HCT116 (cell line): ENCODE measurements at regions not wholly inside any gene's neighbourhood (a gene's known extent, or its start where the extent isn't known, plus 50 kb on each side); places are given as distances from the start of the nearest gene placed in this dataset.

Experiments
- ATAC-seq: fragments of 200-7000 bp; cut with Tn5 transposase; 2 replicates; pipeline ENCODE4 v1.9.1; 2020; ENCODE audit warnings: mild to moderate bottlenecking, moderate library complexity
- BruUV-seq: library from RNA; stranded (reverse); fragments of 400-500 nt; replicated peaks from 2 replicates; lab custom pipeline; 2021; lab: Mats Ljungman, UMichigan
- CTCF ChIA-PET: fragments of 300-600 bp; sonication (Branson Sonifier 250); formaldehyde crosslinking; loops from one replicate; lab custom pipeline; 2021; ENCODE audit warnings: antibody characterized with exemption; lab: Charles Lee
- POLR2A ChIA-PET: fragments of 300-600, 350-600 bp; sonication (Branson Sonifier 250); formaldehyde crosslinking; loops from one replicate; lab custom pipeline; 2021; ENCODE audit warnings: antibody characterized with exemption; lab: Charles Lee
- RAD21 ChIA-PET, 2 experiments: fragments of 300-600 bp; sonication (Branson Sonifier 250); formaldehyde crosslinking; loops; one replicate each; lab custom pipeline; 2023; ENCODE audit warnings: low total read pairs in 2 of 2; ENCODE audit not compliant: uncharacterized antibody in 2 of 2, unreplicated experiment in 2 of 2, low non-redundant PET in 1 of 2; lab: Charles Lee
- DNase-seq: peaks from one replicate; pipeline ENCODE4 v3.0.0-alpha.2; 2010; ENCODE audit warnings: low read depth, low spot score
- H2AFZ ChIP-seq: fragments of 200-600 bp; shearing (Covaris generic), sonication (generic); 2 replicates; pipeline ENCODE4 v1.6.1; 2017; ENCODE audit warnings: low read depth, mixed run types, mixed read lengths, antibody characterized with exemption, low read length; ENCODE audit not compliant: poor library complexity, severe bottlenecking
- H3K27ac ChIP-seq: 2 replicates; pipeline ENCODE4 v1.5.1; 2012; ENCODE audit warnings: low read depth, low read length
- H3K27me3 ChIP-seq: fragments of 200-600 bp; sonication (generic); 2 replicates; pipeline ENCODE4 v1.6.1; 2016; ENCODE audit warnings: mixed run types, low read length, mixed read lengths; ENCODE audit not compliant: insufficient read depth
- H3K36me3 ChIP-seq, 2 experiments: fragments of 200-500 bp in 1 of 2; fragments of 200-600 bp in 1 of 2; sonication (Bioruptor generic) in 1 of 2; sonication (generic) in 1 of 2; 2 replicates each; pipeline versions ENCODE4 v1.5.1 to v1.6.1; 2014 to 2016; ENCODE audit warnings: low read length in 2 of 2, inconsistent platforms in 1 of 2, mixed read lengths in 1 of 2, mixed run types in 1 of 2; ENCODE audit not compliant: insufficient read depth in 2 of 2, control insufficient read depth in 1 of 2
- H3K4me1 ChIP-seq, 2 experiments: fragments of 200-600 bp in 1 of 2; sonication (generic) in 1 of 2; 2 replicates each; pipeline versions ENCODE4 v1.5.1 to v1.6.1; 2012 to 2017; ENCODE audit warnings: low read length in 2 of 2, inconsistent platforms in 1 of 2, mild to moderate bottlenecking in 1 of 2, mixed read lengths in 1 of 2, mixed run types in 1 of 2, moderate library complexity in 1 of 2; ENCODE audit not compliant: insufficient read depth in 2 of 2, control insufficient read depth in 1 of 2
- H3K4me2 ChIP-seq: fragments of 200-600 bp; sonication (generic); 2 replicates; pipeline ENCODE4 v1.6.1; 2017; ENCODE audit warnings: mixed run types, low read length, mixed read lengths
- H3K4me3 ChIP-seq, 2 experiments: fragments of 200-600 bp in 1 of 2; sonication (generic) in 1 of 2; replicated peaks in 1 of 2; 2 replicates each; pipeline ENCODE4 v1.5.1; 2011 to 2016; ENCODE audit warnings: low read length in 2 of 2, control low read depth in 1 of 2, low read depth in 1 of 2, mild to moderate bottlenecking in 1 of 2, mixed read lengths in 1 of 2, mixed run types in 1 of 2
- H3K79me2 ChIP-seq: fragments of 200-600 bp; sonication (generic); 2 replicates; pipeline ENCODE4 v1.6.1; 2017; ENCODE audit warnings: mild to moderate bottlenecking, mixed run types, low read length, moderate library complexity, mixed read lengths; ENCODE audit not compliant: insufficient read depth
- H3K9ac ChIP-seq: fragments of 200-600 bp; sonication (generic); 2 replicates; pipeline ENCODE4 v1.6.1; 2016; ENCODE audit warnings: low read length, mixed read lengths
- H3K9me2 ChIP-seq: fragments of 200-600 bp; sonication (generic), shearing (Covaris generic); 2 replicates; pipeline ENCODE4 v1.6.1; 2017; ENCODE audit warnings: mixed run types, mild to moderate bottlenecking, moderate library complexity; ENCODE audit not compliant: insufficient read depth
- H3K9me3 ChIP-seq, 2 experiments: fragments of 200-500 bp in 1 of 2; fragments of 200-600 bp in 1 of 2; sonication (Bioruptor generic) in 1 of 2; sonication (generic) in 1 of 2; 2 replicates each; pipeline ENCODE4 v1.6.1; 2014 to 2017; ENCODE audit warnings: low read length in 2 of 2, mixed read lengths in 2 of 2, inconsistent platforms in 1 of 2, low read depth in 1 of 2, mild to moderate bottlenecking in 1 of 2, mixed run types in 1 of 2, moderate library complexity in 1 of 2; ENCODE audit not compliant: control insufficient read depth in 1 of 2, insufficient read depth in 1 of 2
- H4K20me1 ChIP-seq: fragments of 200-600 bp; sonication (generic), shearing (Covaris generic); 2 replicates; pipeline ENCODE4 v1.6.1; 2017; ENCODE audit warnings: mixed run types, mild to moderate bottlenecking, moderate library complexity; ENCODE audit not compliant: insufficient read depth
- CBX3 ChIP-seq: IDR thresholded peaks from 2 replicates; pipeline ENCODE4 v1.6.1; 2012; ENCODE audit warnings: low read depth
- CEBPB ChIP-seq: IDR thresholded peaks from 2 replicates; pipeline ENCODE4 v1.6.1; 2012; ENCODE audit warnings: low read depth
- EGR1 ChIP-seq: IDR thresholded peaks from 2 replicates; pipeline ENCODE4 v1.6.1; 2012; ENCODE audit warnings: low read depth
- EZH2phosphoT487 ChIP-seq: fragments of 200-600 bp; IDR thresholded peaks from 2 replicates; pipeline ENCODE4 v1.6.1; 2018; ENCODE audit warnings: antibody characterized with exemption, borderline replicate concordance
- FOSL1 ChIP-seq: IDR thresholded peaks from 2 replicates; pipeline ENCODE4 v1.6.1; 2012; ENCODE audit warnings: low read depth
- JUND ChIP-seq: IDR thresholded peaks from 2 replicates; pipeline ENCODE4 v1.6.1; 2012
- POLR2A ChIP-seq: IDR thresholded peaks from 2 replicates; pipeline ENCODE4 v1.7.0; 2011; ENCODE audit warnings: borderline replicate concordance; ENCODE audit not compliant: insufficient read depth, insufficient read length; ENCODE audit errors: extremely low read depth
- REST ChIP-seq: IDR thresholded peaks from 2 replicates; pipeline ENCODE4 v1.6.1; 2012; ENCODE audit warnings: low read depth
- SP1 ChIP-seq: IDR thresholded peaks from 2 replicates; pipeline ENCODE4 v1.6.1; 2012; ENCODE audit warnings: low read depth
- SRF ChIP-seq: IDR thresholded peaks from 2 replicates; pipeline ENCODE4 v1.6.1; 2012; ENCODE audit warnings: low read depth
- TCF7L2 ChIP-seq: IDR thresholded peaks from 2 replicates; pipeline ENCODE4 v1.7.0; 2011; ENCODE audit warnings: borderline replicate concordance, inconsistent platforms; ENCODE audit not compliant: insufficient read depth, insufficient read length; ENCODE audit errors: extremely low read depth
- YY1 ChIP-seq: IDR thresholded peaks from 2 replicates; pipeline ENCODE4 v1.6.1; 2011; ENCODE audit warnings: low read length, low read depth, moderate library complexity, mild to moderate bottlenecking; ENCODE audit not compliant: insufficient replicate concordance; ENCODE audit errors: extremely low read depth
- ZBTB33 ChIP-seq: IDR thresholded peaks from 2 replicates; pipeline ENCODE4 v1.6.1; 2011; ENCODE audit warnings: mild to moderate bottlenecking, low read length, moderate library complexity; ENCODE audit not compliant: insufficient replicate concordance; ENCODE audit errors: extremely low read depth
- ZFX ChIP-seq: fragments of 450-650 bp; IDR thresholded peaks from 2 replicates; pipeline ENCODE4 v1.6.1; 2017
- ZNF274 ChIP-seq: fragments of 200-500 bp; sonication (Bioruptor generic); IDR thresholded peaks from 2 replicates; pipeline ENCODE4 v1.6.1; 2014; ENCODE audit warnings: mild to moderate bottlenecking, low read depth, low read length, inconsistent platforms
- intact Hi-C: fragments of 100-400 bp; cut with micrococcal nuclease; formaldehyde crosslinking; loops from 2 replicates; pipeline ENCODE4 v1.10.0; 2022
- TF ChIP-seq, protein P1 (sequence below): IDR thresholded peaks from 2 replicates; pipeline ENCODE4 v1.6.1; 2012

- no TSS peak for BruUV-seq
- H3K36me3 ChIP-seq, result no peaks in the 10 kb centered on the region
- no peaks in the 10 kb centered on the region for H3K27me3 ChIP-seq
- H3K79me2 ChIP-seq, result no peaks in the 10 kb centered on the region
- H3K4me1 ChIP-seq, result no peaks in the 10 kb centered on the region
- no peaks in the 10 kb centered on the region for H3K9me3 ChIP-seq
- no peak overlapping the region for H3K4me2 ChIP-seq
- no peak for ATAC-seq
- no peak overlapping the region for H3K27ac ChIP-seq
- H3K9me2 ChIP-seq, result no peaks in the 10 kb centered on the region
- no peak overlapping the region for H3K9ac ChIP-seq
- ChIA-PET CTCF (no interaction called here), RAD21 (no interaction called here), POLR2A (no interaction called here)
- intact Hi-C loops, result no loop called here
- no peak for DNase-seq
- H3K4me3 ChIP-seq, result no peak overlapping the region
- TF ChIP-seq CBX3, result no peak
- H2AFZ ChIP-seq, result no peak overlapping the region
- H4K20me1 ChIP-seq, result no peaks in the 10 kb centered on the region
Measured at GRCh38 chr6:105618247-105618646, 215.4 kb upstream of the PREP start.

GRCh38 chr6:105616521-105616920 is 213.6 kb upstream of the PREP start:
- no peaks in the 10 kb centered on the region for H3K27me3 ChIP-seq
- no peaks in the 10 kb centered on the region for H3K9me2 ChIP-seq
- H4K20me1 ChIP-seq, result no peaks in the 10 kb centered on the region
- H3K4me3 ChIP-seq, result no peak overlapping the region
- ATAC-seq (no peak), DNase-seq (no peak)
- H3K4me2 ChIP-seq, result no peak overlapping the region
- H3K79me2 ChIP-seq, result no peaks in the 10 kb centered on the region
- ChIA-PET POLR2A (no interaction called here), CTCF (no interaction called here), RAD21 (no interaction called here)
- no peak overlapping the region for H3K9ac ChIP-seq
- H2AFZ ChIP-seq, result no peak overlapping the region
- no peaks in the 10 kb centered on the region for H3K9me3 ChIP-seq
- intact Hi-C loops, result no loop called here
- BruUV-seq, result no TSS peak
- H3K36me3 ChIP-seq, result no peaks in the 10 kb centered on the region
- TF ChIP-seq ZNF274 (no peak), ZFX (no peak), SP1 (no peak), CEBPB (no peak), YY1 (no peak), CBX3 (no peak), POLR2A (no peak), ZBTB33 (no peak), TCF7L2 (no peak), SRF (no peak), EZH2phosphoT487 (no peak), FOSL1 (no peak), EGR1 (no peak), JUND (no peak), REST (no peak)
- TF ChIP-seq, protein P1, sequence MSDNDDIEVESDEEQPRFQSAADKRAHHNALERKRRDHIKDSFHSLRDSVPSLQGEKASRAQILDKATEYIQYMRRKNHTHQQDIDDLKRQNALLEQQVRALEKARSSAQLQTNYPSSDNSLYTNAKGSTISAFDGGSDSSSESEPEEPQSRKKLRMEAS, result no peak
- no peak overlapping the region for H3K27ac ChIP-seq
- H3K4me1 ChIP-seq, result no peaks in the 10 kb centered on the region
